ENCODE measurements at regions not wholly inside any gene's neighbourhood (a gene's known extent, or its start where the extent isn't known, plus 50 kb on each side); places are given as distances from the start of the nearest gene placed in this dataset.

DNA sequence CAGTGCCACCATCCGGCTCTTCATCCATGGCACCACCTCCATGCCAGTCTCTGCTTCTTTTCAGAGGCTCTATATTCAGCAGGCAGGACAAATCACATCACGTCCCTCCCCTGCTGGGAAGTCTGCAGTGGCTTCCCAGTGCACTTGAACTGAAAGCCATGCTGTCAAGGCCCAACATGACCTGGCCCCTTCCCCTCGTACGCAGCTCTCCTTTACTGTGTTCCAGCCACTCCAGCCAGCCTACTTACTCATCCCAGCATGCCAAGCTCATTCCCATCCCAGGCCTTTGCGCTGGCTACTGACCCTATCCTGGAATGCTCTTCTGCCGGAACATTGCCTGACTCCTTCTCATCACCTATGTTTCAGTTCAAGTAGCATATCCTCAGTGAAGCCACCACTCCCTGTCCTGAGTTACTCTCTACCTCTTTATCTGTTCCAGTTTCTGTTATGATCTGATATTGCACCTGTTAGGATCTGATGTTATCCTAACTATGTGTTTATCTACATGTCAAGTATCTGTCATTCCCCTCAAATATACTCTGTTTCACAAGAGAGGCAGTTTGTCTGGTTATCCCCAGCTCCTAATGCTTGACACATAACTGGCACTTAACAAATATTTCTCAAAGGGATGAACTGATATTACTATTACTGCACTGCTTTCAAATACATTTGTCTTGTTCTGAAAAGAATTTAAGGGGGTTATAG, 101.2 kb upstream of the F3 start:
- TSS peak; percentile 80 for BruUV-seq (replicated peaks)
- Histone ChIP-seq H3K36me3 (ENCODE audit: low read depth) (peaks cover 20% of the 10 kb centered on the region), H3F3A (ENCODE audit: insufficient read depth, low read depth) (peaks cover 79% of the 10 kb centered on the region), H3K4me3 (no peak overlapping the region), H3K27ac (peak overlapping the region; percentile 97), H3K79me2 (ENCODE audit: low read depth) (peaks cover 52% of the 10 kb centered on the region), H3K9me3 (ENCODE audit: insufficient read depth, low read depth) (peaks cover 13% of the 10 kb centered on the region; the same call in 1 of the 2 replicates), H3K9me2 (ENCODE audit: insufficient read depth) (no peaks in the 10 kb centered on the region), H3K4me2 (peak overlapping the region; percentile 63), H4K20me1 (ENCODE audit: insufficient read depth) (no peaks in the 10 kb centered on the region), H2AFZ (no peak overlapping the region), H3K4me1 (replicated peaks; ENCODE audit: insufficient read depth) (peaks cover 90% of the 10 kb centered on the region), H3K27me3 (ENCODE audit: insufficient read depth, low read depth) (no peaks in the 10 kb centered on the region)
- DNase-seq, result peak in 1 of 2 experiments; percentile 79
- ChIA-PET POLR2A (ENCODE audit: unreplicated experiment) (interaction anchor here (0.6 to 1.5 kb wide), 9 partner anchors 19 to 643 kb away, joined by 3 to 9 read pairs (median 4); no protein-coding TSS in a partner anchor), CTCF (no interaction called here)
- TF ChIP-seq, protein P1, sequence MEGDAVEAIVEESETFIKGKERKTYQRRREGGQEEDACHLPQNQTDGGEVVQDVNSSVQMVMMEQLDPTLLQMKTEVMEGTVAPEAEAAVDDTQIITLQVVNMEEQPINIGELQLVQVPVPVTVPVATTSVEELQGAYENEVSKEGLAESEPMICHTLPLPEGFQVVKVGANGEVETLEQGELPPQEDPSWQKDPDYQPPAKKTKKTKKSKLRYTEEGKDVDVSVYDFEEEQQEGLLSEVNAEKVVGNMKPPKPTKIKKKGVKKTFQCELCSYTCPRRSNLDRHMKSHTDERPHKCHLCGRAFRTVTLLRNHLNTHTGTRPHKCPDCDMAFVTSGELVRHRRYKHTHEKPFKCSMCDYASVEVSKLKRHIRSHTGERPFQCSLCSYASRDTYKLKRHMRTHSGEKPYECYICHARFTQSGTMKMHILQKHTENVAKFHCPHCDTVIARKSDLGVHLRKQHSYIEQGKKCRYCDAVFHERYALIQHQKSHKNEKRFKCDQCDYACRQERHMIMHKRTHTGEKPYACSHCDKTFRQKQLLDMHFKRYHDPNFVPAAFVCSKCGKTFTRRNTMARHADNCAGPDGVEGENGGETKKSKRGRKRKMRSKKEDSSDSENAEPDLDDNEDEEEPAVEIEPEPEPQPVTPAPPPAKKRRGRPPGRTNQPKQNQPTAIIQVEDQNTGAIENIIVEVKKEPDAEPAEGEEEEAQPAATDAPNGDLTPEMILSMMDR (conservative IDR thresholded peaks at IDR 0.05), result no peak
- no peak for TF ChIP-seq EZH2 (IDR thresholded peaks at IDR 0.05; ENCODE audit: low read depth)
- intact Hi-C loops (cut with micrococcal nuclease; ENCODE audit: unreplicated experiment), result loop anchor here (1.0 to 5.0 kb wide), 4 partner anchors 19 to 400 kb away; no protein-coding TSS in a partner anchor

DNA sequence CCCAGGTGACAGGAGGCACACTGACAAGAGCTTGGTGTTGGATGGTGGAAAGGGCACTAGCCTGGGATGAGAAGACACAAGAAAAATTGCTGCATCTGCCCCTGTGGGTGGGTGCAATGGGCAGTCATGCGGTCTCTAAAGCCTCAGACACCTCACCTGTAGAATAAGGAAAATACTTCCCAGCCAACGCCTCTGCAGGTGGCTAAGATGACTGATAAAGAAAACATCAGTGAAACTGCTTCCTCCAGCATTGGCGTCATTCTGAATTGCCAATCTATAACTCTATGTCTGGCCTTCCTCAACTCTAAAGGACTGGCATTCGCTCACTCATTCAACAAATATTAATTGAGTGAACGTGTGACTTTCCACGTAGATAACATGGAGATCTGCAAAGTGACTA, 100.4 kb upstream of the F3 start:
- peak; percentile 78 to 100 for DNase-seq
- H3K9me2 ChIP-seq (ENCODE audit: insufficient read depth), result no peaks in the 10 kb centered on the region
- H3K36me3 ChIP-seq (ENCODE audit: low read depth), result peaks cover 26% of the 10 kb centered on the region
- H2AFZ ChIP-seq, result no peak overlapping the region
- peaks cover 51% of the 10 kb centered on the region for H3K79me2 ChIP-seq (ENCODE audit: low read depth)
- CTCF ChIA-PET, result no interaction called here
- intact Hi-C loops (cut with micrococcal nuclease; ENCODE audit: unreplicated experiment), result loop anchor here (1.0 to 5.0 kb wide), 4 partner anchors 19 to 400 kb away; no protein-coding TSS in a partner anchor
- peak overlapping the region; percentile 18; the same call in 1 of the 2 replicates for H3K4me3 ChIP-seq
- H3K4me1 ChIP-seq (replicated peaks; ENCODE audit: insufficient read depth), result peaks cover 85% of the 10 kb centered on the region
- H3F3A ChIP-seq (ENCODE audit: insufficient read depth, low read depth), result peaks cover 71% of the 10 kb centered on the region
- POLR2A ChIA-PET (ENCODE audit: unreplicated experiment), result interaction anchor here (0.5 to 1.5 kb wide), 12 partner anchors 12 to 616 kb away, joined by 3 to 9 read pairs (median 4); no protein-coding TSS in a partner anchor
- no peaks in the 10 kb centered on the region for H4K20me1 ChIP-seq (ENCODE audit: insufficient read depth)
- H3K27me3 ChIP-seq (ENCODE audit: insufficient read depth, low read depth), result no peaks in the 10 kb centered on the region
- H3K9me3 ChIP-seq (ENCODE audit: insufficient read depth, low read depth), result peaks cover 13% of the 10 kb centered on the region; the same call in 1 of the 2 replicates
- peak overlapping the region; percentile 63 for H3K4me2 ChIP-seq
- peak overlapping the region; percentile 97 for H3K27ac ChIP-seq
- BruUV-seq (replicated peaks), result no TSS peak
- TF ChIP-seq EZH2 (IDR thresholded peaks at IDR 0.05; ENCODE audit: low read depth), result no peak
- TF ChIP-seq, protein P1 (conservative IDR thresholded peaks at IDR 0.05), result no peak

DNA sequence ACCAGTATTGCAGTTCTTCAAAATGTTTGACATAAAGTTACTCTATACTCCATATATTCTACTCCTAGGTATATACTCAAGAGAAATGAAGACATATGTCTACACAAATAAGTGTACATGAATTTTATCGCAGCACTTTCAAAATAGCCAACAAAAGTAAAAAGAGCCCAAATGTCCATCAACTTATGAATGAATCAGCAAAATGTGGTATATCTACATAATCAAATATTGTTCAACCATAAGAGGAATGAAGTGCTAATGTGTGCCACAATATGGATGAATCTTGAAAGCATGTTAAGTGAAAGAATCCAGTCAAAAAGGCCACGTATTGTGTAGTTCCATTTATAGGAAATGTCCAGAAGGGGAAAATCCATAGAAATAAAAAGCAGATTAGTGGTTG, 98.6 kb upstream of the F3 start:
- TF ChIP-seq EZH2 (IDR thresholded peaks at IDR 0.05; ENCODE audit: low read depth), result no peak
- TF ChIP-seq, protein P1 (conservative IDR thresholded peaks at IDR 0.05), result no peak
- H3K4me2 ChIP-seq, result peak overlapping the region; percentile 63
- H3K4me3 ChIP-seq, result peak overlapping the region; percentile 24; the same call in 1 of the 2 replicates
- no peaks in the 10 kb centered on the region for H3K9me2 ChIP-seq (ENCODE audit: insufficient read depth)
- intact Hi-C loops (cut with micrococcal nuclease; ENCODE audit: unreplicated experiment), result loop anchor here (5.0 kb wide), 1 partner anchor 402 kb away; no protein-coding TSS in a partner anchor
- ChIA-PET CTCF (no interaction called here), POLR2A (ENCODE audit: unreplicated experiment) (no interaction called here)
- peaks cover 50% of the 10 kb centered on the region for H3K79me2 ChIP-seq (ENCODE audit: low read depth)
- BruUV-seq (replicated peaks), result no TSS peak
- DNase-seq, result no peak
- no peak overlapping the region for H2AFZ ChIP-seq
- peaks cover 20% of the 10 kb centered on the region for H3K9me3 ChIP-seq (ENCODE audit: insufficient read depth, low read depth)
- no peaks in the 10 kb centered on the region for H3K27me3 ChIP-seq (ENCODE audit: insufficient read depth, low read depth)
- H4K20me1 ChIP-seq (ENCODE audit: insufficient read depth), result no peaks in the 10 kb centered on the region
- H3F3A ChIP-seq (ENCODE audit: insufficient read depth, low read depth), result peaks cover 57% of the 10 kb centered on the region
- peaks cover 37% of the 10 kb centered on the region for H3K36me3 ChIP-seq (ENCODE audit: low read depth)
- H3K27ac ChIP-seq, result peak overlapping the region; percentile 97
- H3K4me1 ChIP-seq (replicated peaks; ENCODE audit: insufficient read depth), result peaks cover 75% of the 10 kb centered on the region

Measured in PC-9 (cell line).